ENCODE measurements at regions not wholly inside any gene's neighbourhood (a gene's known extent, or its start where the extent isn't known, plus 50 kb on each side); places are given as distances from the start of the nearest gene placed in this dataset.

GRCh38 chr2:217402144-217402543 lies 542.3 kb upstream of the TNP1 start:
- ATAC-seq (no peak), DNase-seq (ENCODE audit: low read depth, low spot score) (no peak), FAIRE-seq (no peak)
- Histone ChIP-seq H3K4me2 (ENCODE audit: control insufficient read depth, insufficient read depth) (no peak overlapping the region), H4K20me1 (ENCODE audit: control insufficient read depth, insufficient read depth) (no peaks in the 10 kb centered on the region), H3K9ac (ENCODE audit: control insufficient read depth, insufficient read depth, low read length) (no peak overlapping the region), H3K79me2 (ENCODE audit: control insufficient read depth, insufficient read depth, low read length) (no peaks in the 10 kb centered on the region), H3K27ac (ENCODE audit: control insufficient read depth, insufficient read depth) (no peak overlapping the region), H3K36me3 (ENCODE audit: control insufficient read depth in 2 of 2, insufficient read depth in 2 of 2, low read length in 1 of 2) (no peaks in the 10 kb centered on the region), H3K4me3 (no peak overlapping the region), H3K9me3 (replicated peaks; ENCODE audit: control insufficient read depth, insufficient read depth, low read length) (no peaks in the 10 kb centered on the region; the same call in 2 of the 3 replicates), H3K27me3 (replicated peaks in 1 of 2; ENCODE audit: control insufficient read depth in 2 of 2, insufficient read depth in 2 of 2, low read length in 1 of 2) (no peaks in the 10 kb centered on the region), H2AFZ (ENCODE audit: control insufficient read depth, low read depth, low read length) (no peak overlapping the region), H3K4me1 (ENCODE audit: control insufficient read depth, insufficient read depth, low read length) (no peaks in the 10 kb centered on the region)
- SMC1A ChIA-PET (ENCODE audit: uncharacterized antibody, unreplicated experiment): interaction anchor here (0.7 kb wide), 1 partner anchor 318 kb away, joined by 3 read pairs; no protein-coding TSS in a partner anchor
- TF ChIP-seq POU2F2 (IDR thresholded peaks at IDR 0.05; ENCODE audit: borderline replicate concordance, low read depth, low read length) (no peak), RB1 (IDR thresholded peaks at IDR 0.05; ENCODE audit: borderline replicate concordance) (no peak), RUNX3 (IDR thresholded peaks at IDR 0.05; ENCODE audit: low read length) (no peak), ZNF687 (IDR thresholded peaks at IDR 0.05) (no peak), EZH2 (IDR thresholded peaks at IDR 0.05; ENCODE audit: borderline replicate concordance, control insufficient read depth, low read depth, low read length) (no peak), LARP7 (IDR thresholded peaks at IDR 0.05) (no peak), MEF2A (IDR thresholded peaks at IDR 0.05; ENCODE audit: insufficient read depth, low read depth, low read length) (no peak), EED (IDR thresholded peaks at IDR 0.05; ENCODE audit: low read depth) (no peak), ZBTB11 (CRISPR knock-in tag; IDR thresholded peaks at IDR 0.05) (no peak), ZNF217 (IDR thresholded peaks at IDR 0.05) (no peak)
- TF ChIP-seq, protein P1, sequence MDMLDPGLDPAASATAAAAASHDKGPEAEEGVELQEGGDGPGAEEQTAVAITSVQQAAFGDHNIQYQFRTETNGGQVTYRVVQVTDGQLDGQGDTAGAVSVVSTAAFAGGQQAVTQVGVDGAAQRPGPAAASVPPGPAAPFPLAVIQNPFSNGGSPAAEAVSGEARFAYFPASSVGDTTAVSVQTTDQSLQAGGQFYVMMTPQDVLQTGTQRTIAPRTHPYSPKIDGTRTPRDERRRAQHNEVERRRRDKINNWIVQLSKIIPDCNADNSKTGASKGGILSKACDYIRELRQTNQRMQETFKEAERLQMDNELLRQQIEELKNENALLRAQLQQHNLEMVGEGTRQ (IDR thresholded peaks at IDR 0.05; ENCODE audit: borderline replicate concordance, low read depth, low read length): no peak
- in situ Hi-C loops (cut with MboI): no loop called here
- 19% methylated on average over 3 of the region's 3 CpGs for WGBS (ENCODE audit: insufficient coverage, insufficient replicate concordance, low lambda C conversion rate, missing lambda C conversion rate)
- POLR2A ChIA-PET: no interaction called here
- BruUV-seq (replicated peaks): no TSS peak
- CTCF ChIA-PET: no interaction called here
- intact Hi-C loops (cut with micrococcal nuclease; ENCODE audit: unreplicated experiment): no loop called here
- RAD21 ChIA-PET (ENCODE audit: unreplicated experiment): no interaction called here

All from GM12878 (cell line).